HG03469 (cell line): ENCODE measurements at regions not wholly inside any gene's neighbourhood (a gene's known extent, or its start where the extent isn't known, plus 50 kb on each side); places are given as distances from the start of the nearest gene placed in this dataset.
"Not testable (repeated sequence)": the region's sequence is repeated elsewhere in the genome, so short reads cannot be mapped to it uniquely, and the experiment has no call there.

ENCODE experiments used
- ATAC-seq: cut with Tn5 transposase; IDR thresholded peaks from one replicate; pipeline ENCODE4 v1.9.1; 2021; ENCODE audit warnings: mild to moderate bottlenecking, moderate library complexity, moderate number of reproducible peaks; ENCODE audit not compliant: unreplicated experiment

- no peak for ATAC-seq
These were observed 938.1 kb downstream of the TTLL7 start for GRCh38 chr1:83060651-83061390.

DNA sequence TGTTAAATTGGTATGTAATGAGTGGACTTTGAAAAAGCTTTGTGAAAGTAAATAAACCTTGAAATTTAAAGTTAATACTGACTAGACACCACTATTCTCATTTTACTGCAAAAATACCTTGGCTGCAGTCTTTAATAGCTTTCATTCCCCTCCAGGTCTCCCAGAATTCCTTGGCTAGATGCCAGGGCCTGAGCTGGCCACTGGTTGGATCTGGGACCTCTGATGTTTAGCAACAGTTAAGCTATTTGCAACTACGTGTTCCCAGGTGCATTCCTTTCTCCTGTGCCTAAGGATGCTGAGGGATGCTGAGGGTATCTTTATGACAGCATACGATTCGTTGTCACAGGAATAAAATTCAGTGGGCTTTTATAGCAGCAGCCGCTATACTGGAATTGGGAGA is 938.7 kb downstream of the TTLL7 start:
- no peak for ATAC-seq

DNA sequence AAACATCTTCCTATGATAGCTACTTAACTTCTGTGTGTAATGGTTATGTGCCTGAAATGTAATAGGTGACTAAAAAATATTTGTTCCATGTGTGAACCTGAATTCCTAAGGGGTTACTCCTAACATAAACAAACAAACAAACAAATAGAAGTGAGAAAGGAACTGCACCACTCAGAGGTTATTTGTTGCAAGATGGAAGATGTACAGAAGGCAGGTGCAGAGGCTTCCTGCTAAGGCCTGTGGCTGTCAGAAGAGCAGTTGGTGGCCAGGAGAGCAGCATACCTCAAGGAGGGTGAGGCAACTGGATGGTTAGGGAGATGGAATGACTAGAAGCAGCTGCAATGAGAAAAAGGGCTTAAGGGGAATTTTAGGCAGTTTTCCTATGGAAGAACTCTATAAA is 940.6 kb downstream of the TTLL7 start:
- ATAC-seq: no peak

GRCh38 chr1:83055391-83056170 is 943.4 kb downstream of the TTLL7 start:
- no peak for ATAC-seq

DNA sequence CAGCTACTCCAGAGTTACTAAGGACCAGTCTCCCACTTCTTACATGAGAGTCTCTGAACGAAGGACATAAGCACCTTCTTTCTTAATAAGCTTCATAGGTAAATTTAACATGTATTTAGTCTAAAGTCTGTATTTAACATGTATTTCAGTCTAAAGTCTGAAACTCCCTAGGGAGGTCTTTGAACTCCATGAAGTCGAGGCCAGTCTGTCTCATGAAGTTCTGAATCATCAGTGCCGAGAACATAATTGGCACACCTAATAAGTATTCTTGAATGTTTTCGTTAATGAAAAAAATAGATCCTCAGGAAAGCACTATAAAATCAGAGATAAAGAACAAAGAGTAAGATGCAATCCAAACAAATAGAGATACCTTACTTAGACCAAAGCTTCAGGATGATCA is 945.5 kb downstream of the TTLL7 start:
- no peak for ATAC-seq

GRCh38 chr1:83052865-83053264 is 946.1 kb downstream of the TTLL7 start:
- no peak for ATAC-seq

DNA sequence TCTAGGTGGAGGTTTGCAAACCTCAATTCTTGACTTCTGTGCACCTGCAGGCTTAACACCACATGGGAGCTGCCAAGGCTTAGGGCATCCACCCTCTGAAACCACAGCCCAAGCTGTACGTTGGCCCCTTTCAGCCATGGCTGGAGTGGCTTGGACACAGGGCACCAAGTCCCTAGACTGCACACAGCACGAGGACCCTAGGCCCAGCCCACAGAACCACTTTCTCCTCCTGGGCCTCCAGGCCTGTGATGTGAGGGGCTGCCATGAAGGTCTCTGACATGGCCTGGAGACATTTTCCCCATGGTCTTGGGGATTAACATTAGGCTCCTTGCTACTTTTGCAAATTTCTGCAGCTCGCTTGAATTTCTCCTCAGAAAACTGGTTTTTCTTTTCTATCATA is 947.9 kb downstream of the TTLL7 start:
- not testable (repeated sequence) for ATAC-seq

- ATAC-seq: no peak
These were observed 955.7 kb downstream of the TTLL7 start for GRCh38 chr1:83043244-83043643.

DNA sequence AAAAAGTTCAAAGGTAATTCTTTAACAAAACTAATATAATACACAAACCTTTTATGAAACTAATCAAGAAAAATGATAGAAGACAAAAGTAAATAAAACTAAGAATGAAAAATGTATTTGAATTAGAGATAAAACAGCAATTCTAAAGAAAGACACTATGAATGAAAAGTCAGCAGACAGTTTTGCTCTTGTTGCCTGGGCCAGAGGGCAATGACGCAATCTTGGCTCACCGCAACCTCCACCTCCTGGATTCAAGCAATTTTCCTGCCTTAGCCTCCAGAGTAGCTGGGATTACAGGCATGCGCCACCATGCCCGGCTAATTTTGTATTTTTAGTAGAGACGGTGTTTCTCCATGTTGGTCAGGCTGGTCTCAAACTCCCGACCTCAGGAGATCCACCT is 959.8 kb downstream of the TTLL7 start:
- ATAC-seq: not testable (repeated sequence)

- no peak for ATAC-seq
These were observed 964.1 kb downstream of the TTLL7 start for GRCh38 chr1:83034851-83035250.

GRCh38 chr1:83033682-83034081 is 965.2 kb downstream of the TTLL7 start:
- no peak for ATAC-seq

GRCh38 chr1:83029916-83030315 is 969.0 kb downstream of the TTLL7 start:
- ATAC-seq: no peak

DNA sequence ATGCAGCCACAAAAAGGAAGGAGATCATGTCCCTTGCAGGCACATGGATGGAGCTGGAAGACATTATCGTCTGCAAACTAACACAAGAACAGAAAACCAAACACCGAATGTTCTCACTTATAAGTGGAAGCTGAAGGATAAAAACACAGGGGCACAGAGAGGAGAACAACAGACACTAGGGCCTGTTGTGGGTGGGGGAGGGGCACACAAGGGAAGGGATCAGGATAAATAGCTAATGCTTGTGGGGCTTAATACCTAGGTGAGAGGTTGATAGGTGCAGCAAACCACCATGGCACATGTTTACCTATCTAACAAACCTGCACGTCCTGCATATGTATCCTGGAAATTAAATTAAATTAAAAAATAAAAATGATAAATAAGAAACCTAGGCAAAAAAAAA is 969.9 kb downstream of the TTLL7 start:
- no peak for ATAC-seq

- ATAC-seq: no peak
These were observed 970.5 kb downstream of the TTLL7 start for GRCh38 chr1:83028467-83028866.

DNA sequence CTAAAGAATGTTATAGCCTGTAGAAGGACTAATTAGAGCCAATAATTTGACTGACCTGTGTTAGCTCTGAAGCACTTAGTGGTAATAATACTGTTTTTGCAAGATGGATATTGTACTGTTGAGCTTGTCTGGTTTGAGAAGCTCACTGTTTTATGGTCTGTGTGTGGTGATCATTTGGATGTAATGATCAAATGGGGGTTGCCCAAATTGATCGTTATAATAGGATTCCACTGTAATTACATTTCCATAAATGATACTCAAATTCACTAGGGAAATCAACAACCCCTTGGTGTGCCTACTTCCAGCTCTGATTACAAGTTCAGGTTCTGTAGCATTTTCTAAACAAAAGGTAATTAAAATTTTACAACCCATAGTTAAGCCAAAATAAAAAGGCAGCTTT is 971.4 kb downstream of the TTLL7 start:
- ATAC-seq: no peak

- ATAC-seq: no peak
These were observed 972.2 kb downstream of the TTLL7 start for GRCh38 chr1:83026745-83027144.

DNA sequence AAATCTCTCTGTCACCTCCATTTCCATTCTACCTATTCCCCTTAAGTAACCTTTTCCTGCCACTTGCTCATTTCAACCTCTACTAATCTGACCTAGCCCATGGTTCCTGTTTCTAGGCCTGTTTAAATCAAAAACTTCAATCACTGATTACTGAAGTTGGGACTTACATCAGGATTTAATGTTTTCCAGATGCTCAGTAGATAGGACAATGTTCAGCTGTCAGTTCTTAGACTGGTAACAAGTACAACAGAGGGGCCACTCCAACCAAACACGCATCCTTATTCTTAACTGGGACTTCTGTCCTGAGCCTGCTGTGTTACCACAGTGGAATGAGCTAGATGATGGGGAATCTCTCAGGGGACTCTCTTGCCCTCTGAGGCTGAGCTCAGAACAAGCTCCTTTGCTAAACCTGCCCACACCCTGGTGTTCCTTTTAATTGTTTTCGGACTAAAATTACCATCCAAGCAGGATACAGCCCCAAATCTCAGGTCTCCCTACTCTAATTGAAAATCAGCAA is 974.6 kb downstream of the TTLL7 start:
- ATAC-seq: no peak

DNA sequence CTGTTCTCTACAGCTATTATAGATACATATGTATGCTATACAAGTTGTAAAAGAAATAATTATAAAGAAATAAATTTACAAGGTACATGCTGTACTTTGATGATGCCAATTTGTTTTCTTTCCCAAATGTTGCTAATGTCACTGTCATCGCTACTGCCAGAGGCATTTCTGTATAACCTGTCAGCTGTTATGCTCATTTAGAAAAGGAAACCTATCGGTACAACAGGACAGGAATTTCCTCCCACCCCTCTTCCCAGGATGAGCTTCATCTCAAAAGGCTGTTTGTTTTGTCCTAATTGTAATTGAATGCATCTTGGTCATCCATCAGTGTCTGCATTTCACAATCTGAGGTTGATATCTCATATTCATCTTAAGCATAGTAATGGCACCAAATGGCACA is 975.7 kb downstream of the TTLL7 start:
- no peak for ATAC-seq

DNA sequence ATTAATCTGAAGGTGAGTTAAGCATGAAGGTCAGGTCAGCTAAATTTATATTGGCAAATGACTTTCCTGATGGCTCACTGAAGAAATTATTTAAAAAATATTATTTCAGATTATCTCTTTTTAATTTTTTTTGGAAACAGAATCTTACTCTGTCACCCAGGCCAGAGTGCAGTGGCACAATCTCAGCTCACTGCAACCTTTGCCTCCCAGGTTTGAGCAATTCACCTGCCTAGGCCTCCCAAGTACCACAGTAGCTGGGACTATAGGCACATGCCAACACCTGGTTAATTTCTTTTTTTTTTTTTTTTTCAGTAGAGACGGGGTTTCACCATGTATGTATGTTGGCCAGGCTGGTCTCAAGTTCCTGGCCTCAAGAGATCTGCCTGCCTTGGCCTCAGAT is 976.7 kb downstream of the TTLL7 start:
- ATAC-seq: no peak

GRCh38 chr1:83017701-83018100 is 981.2 kb downstream of the TTLL7 start:
- no peak for ATAC-seq

DNA sequence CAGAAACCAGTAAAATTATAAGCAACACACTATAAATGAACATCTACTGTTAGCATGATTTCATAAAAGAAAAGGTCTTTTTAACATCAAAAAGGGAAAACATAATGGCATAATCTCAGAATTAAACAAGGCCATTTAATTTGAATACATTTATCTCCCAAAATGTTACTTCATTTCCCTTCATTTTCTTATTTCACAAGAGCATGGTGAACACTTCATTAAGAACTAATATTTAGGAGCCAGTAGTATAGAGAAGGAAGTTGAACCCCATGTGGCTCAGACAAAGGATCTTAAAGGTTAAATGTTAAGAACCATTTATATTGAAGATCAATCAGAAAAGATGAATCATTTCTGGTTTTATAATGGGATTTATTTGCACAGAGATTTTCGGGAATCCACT is 981.7 kb downstream of the TTLL7 start:
- ATAC-seq: no peak

DNA sequence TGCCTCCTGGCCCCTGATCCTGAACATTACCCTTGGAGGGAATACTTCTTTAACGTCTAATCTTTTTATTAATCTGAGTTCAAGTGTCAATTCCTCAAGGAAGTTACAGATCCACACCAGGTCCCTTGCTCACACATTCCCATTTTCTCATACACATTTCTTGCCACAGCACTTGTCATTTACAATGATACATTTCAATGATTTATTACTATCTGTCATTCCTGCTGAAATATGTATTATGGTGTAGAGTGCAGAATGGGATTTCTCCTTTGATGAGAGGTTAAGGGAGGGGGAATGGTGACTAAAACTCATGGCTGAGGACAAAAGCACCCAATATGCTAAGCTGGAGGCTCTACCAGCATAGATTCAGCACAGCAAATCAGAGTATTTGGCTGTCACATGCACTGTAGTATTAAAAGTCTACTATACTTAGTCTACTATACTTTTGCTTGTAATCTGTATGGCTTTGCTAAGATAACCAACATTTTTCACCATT is 982.5 kb downstream of the TTLL7 start:
- ATAC-seq: no peak
